C4-2B (cell line): ENCODE measurements at regions not wholly inside any gene's neighbourhood (a gene's known extent, or its start where the extent isn't known, plus 50 kb on each side); places are given as distances from the start of the nearest gene placed in this dataset.

Experiments used
- ZFX ChIP-seq: fragments of 450-650 bp; IDR thresholded peaks from 2 replicates; pipeline ENCODE4 v1.6.1; 2017
- TF ChIP-seq, protein P1 (sequence below): fragments of 450-650 bp; conservative IDR thresholded peaks from 2 replicates; pipeline ENCODE4 v1.5.1; 2017; ENCODE audit warnings: mild to moderate bottlenecking

GRCh38 chr6:14771016-14771415, 474.9 kb upstream of the JARID2 start:
- TF ChIP-seq, protein P1, sequence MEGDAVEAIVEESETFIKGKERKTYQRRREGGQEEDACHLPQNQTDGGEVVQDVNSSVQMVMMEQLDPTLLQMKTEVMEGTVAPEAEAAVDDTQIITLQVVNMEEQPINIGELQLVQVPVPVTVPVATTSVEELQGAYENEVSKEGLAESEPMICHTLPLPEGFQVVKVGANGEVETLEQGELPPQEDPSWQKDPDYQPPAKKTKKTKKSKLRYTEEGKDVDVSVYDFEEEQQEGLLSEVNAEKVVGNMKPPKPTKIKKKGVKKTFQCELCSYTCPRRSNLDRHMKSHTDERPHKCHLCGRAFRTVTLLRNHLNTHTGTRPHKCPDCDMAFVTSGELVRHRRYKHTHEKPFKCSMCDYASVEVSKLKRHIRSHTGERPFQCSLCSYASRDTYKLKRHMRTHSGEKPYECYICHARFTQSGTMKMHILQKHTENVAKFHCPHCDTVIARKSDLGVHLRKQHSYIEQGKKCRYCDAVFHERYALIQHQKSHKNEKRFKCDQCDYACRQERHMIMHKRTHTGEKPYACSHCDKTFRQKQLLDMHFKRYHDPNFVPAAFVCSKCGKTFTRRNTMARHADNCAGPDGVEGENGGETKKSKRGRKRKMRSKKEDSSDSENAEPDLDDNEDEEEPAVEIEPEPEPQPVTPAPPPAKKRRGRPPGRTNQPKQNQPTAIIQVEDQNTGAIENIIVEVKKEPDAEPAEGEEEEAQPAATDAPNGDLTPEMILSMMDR: no peak
- TF ChIP-seq ZFX: no peak
